GM21786 (cell line): ENCODE measurements at regions not wholly inside any gene's neighbourhood (a gene's known extent, or its start where the extent isn't known, plus 50 kb on each side); places are given as distances from the start of the nearest gene placed in this dataset.
A peak's percentile ranks its signal among the peaks of the same experiment; 100 is the strongest.
"Not testable (repeated sequence)": the region's sequence is repeated elsewhere in the genome, so short reads cannot be mapped to it uniquely, and the experiment has no call there.

Source experiments
- ATAC-seq: cut with Tn5 transposase; IDR thresholded peaks from one replicate; pipeline ENCODE4 v1.9.1; 2021; ENCODE audit not compliant: unreplicated experiment

DNA sequence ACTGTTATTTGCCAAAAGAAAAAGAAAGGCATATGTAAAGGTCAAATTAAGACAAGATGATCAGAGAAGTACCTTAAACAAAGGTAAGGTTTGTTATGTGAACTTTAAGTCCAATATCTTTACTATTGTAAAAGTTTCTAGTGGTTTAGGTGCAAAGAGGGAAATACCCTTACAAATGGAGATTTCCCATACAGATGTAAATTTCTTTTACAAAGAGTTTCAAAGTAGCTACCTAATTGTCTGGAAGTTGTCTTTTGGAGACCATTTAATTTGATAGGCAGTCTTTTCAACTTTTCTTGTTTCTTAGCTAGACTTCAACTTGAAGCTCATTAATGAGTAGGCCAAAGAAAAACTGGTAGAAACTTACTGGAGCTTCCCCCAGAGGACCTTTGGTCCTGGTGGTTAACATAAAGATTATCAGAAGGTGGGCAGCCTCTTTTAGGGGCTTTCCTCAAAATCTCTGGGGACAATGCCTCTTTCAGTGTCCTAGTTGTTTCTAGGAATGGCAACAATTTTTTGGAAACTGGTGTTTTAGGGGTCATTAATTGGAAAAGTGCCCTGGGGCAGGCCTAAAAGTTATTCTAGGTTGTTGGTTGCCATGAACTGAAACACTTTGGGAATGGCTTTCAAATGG is 297.3 kb downstream of the GUCY2F start:
- no peak for ATAC-seq

DNA sequence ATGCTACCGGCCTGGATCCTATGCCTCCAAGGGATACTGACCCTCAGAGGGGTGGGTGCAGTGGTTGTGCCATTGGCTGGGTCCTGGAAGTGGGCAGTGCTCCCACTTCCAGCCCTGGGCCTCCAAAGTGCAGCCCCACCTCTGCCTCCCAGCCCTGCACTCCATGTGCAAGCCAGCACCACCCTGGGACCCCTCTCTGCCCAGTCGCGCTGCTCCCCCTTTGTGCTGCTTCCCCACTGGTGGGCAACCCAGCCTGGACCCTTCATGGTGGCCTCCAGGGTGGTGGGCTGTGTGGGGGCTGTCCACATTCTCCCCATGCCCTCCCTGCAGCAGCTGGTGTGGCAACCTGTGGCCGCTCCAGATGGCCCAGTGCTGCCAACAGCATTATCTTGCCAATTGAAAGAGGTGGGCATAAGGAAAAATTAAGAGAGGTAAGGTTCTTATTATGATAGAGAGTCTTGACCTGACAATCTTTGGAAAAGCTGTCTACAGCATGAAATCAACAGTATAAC is 309.7 kb downstream of the GUCY2F start:
- no peak for ATAC-seq

DNA sequence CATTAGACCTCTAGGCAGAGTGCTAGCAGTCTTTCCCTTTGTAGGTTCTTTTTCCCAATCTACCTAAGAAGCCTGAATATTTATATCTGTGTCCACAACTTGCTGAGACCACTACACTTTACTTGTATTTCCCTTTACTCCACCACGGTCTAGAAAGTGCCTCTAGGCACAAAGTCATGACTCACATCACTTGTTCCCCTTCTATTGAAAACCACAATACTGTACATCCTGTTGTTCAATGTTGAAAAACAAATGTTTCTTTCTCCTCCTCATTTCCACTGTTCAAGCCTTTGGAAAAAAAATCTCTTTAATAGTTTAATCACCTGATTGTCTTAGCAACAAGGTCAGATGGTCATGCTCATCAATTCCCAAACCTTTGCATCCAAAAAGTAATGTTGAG is 326.7 kb downstream of the GUCY2F start:
- no peak for ATAC-seq

DNA sequence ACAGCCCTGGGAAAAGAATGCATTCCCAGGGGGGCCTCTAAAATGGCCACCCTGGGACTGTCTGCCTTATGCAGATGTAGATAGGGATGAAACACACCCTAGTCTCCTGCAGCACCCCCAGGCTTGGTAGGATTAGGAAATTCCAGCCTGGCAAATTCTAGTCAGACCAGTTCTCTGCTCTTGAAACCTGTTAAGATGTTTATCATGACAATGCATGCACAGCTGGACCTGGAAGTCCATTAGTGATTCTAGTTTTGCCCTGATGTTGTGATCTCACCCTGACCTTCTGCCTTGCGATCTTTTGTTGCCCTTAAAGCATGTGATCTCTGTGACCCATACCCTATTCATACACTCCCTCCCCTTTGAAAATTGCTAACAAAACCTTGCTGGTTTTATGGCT is 337.7 kb downstream of the GUCY2F start:
- not testable (repeated sequence) for ATAC-seq

DNA sequence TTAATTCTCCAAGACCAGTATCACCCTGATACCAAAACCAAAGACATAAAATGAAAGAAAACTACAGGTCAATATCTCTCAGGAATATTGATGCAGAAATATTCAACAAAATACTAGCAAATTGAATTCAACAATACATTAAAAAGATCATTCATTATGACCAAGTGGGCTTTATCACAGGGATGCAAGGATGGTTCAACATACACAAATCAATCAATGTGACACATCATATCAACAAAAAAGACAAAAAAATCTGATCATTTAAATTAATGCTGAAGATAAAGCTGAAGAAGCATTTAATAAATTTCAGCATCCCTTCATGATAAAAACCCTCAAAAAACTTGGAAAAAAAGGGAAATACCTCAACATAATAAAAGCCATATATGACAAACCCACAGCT is 341.4 kb downstream of the GUCY2F start:
- no peak for ATAC-seq

DNA sequence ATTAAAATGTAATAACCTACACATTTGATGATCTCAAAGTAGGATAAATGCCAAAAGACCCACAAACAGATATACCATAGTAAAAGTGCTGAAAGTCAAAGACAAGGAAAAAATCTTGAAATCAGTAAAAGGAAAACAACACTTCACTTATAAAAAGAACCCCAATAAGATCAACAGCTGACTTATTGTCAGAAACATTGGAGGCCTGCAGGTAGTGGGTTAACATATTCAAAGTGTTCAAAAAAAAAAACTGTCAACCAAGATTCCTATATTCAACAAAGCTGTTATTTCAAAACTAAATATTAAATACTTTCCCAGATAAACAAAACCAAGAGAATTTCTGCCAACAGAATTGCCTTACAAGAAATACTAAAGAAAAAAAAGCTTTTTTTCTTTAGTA is 347.1 kb downstream of the GUCY2F start:
- no peak for ATAC-seq

DNA sequence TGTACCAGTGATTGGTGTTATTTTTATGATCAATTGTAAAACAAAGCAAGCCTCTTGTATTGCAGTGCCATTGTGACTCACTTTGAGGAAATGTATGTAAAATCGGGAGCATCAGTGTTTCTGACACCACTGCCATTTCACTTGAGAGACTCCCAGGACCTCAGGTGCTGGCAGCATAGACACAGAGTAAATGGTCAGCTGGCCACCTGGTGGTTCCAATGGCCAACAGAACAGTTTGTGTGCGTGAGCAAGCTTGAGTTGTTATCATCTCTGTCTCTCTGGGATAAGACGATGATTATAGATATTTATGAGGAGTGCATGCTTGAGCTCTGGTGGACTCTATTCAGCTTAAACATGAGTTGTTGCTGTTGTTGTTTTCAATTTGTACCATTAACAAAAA is 356.6 kb downstream of the GUCY2F start:
- ATAC-seq: no peak

DNA sequence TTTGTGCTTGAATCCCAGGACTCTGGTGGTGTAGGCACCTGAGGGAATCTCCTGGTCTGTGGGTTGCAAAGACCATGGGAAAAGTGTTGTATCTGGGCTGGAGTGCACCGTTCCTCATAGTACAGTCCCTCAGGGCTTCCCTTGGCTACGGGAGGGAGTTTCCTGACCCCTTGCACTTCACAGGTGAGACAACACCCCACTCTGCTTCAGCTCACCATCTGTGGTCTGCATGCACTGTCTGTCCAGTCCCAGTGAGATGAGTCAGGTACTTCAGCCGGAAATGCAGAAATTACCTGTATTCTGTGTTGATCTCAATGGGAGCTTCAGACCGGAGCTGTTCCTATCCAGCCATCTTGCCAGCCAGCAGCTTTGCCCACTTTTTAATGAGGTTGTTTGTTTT is 353.0 kb upstream of the IRS4 start:
- no peak for ATAC-seq

DNA sequence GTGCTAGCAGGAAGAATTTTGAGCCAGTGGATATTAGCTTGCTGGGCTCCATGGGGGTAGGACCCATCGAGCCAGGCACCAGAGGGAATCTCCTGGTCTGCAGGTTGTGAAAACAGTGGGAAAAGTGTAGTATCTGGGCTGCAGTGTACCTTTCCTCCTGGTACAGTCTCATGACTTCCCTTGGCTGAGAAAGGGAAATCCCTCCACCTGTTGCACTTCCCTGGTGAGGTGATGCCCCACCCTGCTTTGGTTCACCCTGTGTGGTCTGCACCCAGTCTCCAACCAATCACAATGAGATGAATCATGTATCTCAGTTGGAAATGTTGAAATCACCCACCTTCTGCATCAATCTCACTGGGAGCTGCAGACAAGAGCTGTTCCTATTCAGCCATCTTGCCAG is 341.4 kb upstream of the IRS4 start:
- no peak for ATAC-seq

DNA sequence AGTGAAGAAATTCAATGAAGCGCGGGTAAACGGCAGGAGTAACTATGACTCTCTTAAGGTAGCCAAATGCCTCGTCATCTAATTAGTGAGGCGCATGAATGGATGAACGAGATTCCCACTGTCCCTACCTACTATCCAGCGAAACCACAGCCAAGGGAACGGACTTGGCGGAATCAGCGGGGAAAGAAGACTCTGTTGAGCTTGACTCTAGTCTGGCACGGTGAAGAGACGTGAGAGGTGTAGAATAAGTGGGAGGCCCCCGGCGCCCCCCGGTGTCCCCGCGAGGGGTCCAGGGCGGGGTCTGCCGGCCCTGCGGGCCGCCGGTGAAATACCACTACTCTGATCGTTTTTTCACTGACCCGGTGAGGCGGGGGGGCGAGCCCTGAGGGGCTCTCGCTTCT is 317.8 kb upstream of the IRS4 start:
- not testable (repeated sequence) for ATAC-seq

DNA sequence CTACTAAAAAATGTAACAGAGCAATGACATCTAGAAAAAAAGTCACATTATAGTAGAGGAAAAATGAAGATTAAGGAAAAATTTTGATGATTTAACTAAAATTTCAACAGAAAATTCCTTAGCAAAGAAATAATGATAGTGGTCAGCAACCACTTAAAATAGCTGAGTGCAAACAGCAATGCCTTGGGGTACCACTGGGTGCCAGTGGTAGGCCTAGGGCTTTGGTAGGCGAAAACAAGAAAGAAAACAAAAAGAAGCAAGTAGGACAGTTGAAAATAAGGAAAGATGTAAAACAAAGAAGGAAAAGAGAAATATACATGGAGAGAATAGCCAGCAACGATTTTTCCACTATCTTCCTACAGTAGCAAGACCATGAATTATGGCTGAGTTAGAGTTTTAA is 313.5 kb upstream of the IRS4 start:
- no peak for ATAC-seq

DNA sequence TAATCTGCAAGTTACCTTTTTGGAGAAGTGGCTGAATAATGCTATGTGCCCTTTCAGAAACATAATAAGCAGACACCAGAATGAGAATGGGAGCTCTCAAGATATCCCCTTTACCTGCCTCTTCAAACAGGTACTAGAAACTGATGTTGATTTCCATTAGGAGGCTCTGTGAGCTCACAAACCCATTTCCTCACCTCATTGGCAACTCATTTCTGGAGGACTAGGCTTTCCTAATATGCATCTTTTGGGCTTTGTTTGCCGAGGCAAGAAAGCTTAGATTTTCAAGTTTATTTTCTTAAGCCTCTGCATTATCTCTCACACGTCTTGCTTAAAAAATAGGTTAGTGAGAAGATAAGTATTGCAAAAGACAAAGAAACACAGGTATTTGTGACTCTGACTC is 313.1 kb upstream of the IRS4 start:
- ATAC-seq: no peak

DNA sequence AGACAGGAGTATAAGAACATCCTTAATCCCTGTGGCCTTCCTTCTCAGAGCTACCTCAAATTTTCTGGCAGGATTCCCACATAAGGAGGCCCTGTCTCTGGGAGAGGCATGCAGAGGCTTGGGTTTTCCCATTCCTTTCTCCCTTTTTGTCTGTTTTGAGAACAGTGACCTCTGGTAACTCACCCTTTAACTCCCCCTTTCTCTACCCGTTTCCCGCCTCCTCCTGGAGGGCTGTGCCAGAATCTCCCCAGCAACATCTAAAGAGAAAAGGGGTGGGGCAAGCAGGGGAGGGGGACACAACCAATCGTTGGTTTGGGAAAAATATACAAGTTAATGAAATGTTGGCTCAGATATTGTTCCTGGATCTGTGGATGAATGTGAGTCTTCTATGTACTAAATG is 303.7 kb upstream of the IRS4 start:
- ATAC-seq: no peak

DNA sequence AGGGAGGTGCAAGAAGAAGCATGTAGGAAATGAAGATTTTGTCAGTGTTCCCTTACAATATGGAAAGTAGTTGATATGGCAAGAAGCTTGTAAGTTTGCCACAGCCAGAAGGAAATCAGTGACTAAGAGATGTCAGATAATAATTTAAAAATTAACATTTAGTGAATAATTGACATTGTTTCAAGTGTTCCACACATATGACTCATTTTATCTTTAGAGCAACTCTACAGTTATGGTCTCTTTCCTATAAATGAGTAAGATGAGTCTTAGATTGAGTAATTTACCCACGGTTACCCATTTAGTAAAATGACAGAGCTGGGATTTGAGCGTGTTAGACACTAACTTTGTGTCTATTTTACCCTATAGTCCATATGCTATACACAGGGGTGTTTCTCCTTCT is 300.3 kb upstream of the IRS4 start:
- peak; percentile 80 for ATAC-seq

DNA sequence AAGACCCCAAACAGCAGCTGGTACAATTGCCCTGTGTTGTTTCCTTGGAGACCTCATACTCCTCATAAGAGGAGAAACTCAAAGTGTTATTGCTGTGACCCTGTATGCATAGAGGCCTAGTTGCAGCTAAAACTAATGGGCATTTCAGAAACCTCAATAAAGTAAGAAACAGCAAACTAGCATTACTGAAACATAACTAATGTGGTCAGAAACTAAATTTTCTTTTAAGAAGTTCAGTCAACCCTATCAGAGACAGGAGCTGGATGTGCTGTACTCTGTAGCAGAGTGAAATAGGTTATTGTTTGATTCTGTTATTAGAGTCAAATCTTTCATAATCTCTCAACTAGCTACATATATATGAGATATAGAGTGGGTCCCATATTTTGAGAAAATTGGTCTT is 257.5 kb upstream of the IRS4 start:
- ATAC-seq: peak; percentile 43

DNA sequence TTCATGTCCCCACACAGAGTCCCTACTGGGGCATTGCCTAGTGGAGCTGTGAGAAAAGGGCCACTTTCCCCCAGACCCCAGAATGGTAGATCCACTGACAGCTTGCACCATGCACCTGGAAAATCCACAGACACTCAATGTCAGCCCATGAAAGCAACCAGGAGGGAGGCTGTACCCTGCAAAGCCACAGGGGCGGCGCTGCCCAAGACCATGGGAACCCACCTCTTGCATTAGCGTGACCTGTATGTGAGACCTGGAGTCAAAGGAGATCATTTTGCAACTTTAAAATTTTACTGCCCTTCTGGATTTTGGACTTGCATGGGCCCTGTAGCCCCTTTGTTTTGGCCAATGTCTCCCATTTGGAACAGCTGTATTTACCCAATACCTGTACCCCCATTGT is 236.5 kb upstream of the IRS4 start:
- ATAC-seq: not testable (repeated sequence)

DNA sequence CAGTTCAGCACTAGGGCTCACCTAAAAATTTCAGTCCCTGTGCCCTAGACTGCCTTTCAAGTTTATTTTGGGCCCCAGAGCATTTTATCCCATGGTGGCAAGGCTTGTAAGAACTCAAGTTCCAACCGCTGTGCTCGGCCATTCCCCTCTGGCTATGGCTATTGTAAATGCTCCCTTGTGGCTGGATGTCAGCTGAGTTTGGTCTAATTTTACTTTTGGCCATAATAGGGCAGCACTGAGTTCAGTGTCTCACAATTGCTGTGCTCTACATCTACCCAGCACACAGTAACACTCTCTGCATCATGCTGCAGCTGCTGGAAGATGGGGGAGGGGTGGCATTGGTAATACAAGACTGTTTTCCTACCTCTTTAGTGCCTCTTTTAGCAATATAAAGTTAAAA is 210.8 kb upstream of the IRS4 start:
- ATAC-seq: no peak

DNA sequence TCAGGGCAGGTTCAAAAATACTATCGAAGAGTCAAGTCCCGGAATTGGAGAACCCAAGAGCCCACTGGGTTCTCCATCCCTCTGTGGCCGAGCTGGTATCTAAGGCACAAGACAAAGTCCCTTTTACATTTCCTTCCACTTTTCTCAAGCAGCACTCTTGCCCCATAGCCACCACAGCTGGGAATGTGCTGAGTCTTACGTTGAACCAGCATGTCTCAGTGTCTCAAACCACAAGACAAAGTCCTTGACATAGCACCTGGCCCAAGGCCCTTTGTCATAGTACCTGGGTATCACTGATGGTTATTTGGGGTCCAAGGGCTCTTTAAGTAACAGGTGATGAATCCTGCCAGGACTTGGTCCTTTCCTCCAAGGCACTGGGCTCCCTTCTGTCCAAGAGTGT is 210.2 kb upstream of the IRS4 start:
- no peak for ATAC-seq

DNA sequence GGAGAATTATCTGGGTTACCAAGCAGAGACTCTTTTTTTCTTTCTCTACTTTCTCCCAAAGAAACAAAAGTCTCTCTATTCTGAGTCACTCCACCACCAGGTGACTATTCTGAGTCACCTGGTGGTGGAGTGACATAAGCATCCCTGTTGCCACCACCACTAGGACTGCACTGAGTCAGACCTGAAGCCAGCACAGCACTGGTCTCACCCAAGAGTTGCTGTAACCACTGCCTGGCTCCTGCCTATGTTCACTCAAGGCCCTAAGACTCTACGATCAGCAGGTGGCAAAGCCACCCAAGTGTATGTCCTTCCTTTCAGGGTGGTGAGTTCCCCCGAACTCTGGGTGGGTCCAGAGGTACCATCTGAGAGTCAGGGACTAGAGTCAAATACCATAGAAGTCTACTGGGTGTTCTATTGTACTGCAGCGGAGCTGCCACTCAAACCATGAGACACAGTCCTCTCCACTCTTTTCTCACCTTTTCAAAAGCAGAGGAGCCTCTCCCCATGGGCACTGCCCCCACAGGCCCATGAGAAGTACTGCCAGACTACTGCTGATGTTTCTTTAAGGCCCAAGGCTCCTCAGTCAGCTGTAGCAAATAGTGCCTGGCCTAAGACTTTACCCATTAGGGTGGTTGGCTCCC is 209.6 kb upstream of the IRS4 start:
- ATAC-seq: no peak

DNA sequence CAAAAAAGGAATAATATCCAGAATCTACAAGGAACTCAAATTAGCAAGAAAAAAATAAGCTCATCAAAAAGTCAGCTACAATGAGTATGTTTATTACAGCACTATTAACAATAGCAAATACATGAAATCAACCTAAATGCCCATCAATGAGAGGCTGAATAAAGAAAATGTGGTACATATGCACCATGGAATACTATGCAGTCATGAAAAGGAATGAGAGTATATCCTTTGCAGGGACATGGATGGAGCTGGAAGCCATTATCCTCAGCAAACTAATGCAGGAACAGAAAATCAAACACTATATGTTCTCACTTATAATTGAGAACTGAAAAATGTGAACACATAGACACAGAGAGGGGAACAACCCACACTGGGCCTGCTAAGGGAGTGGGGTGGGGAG is 178.4 kb upstream of the IRS4 start:
- ATAC-seq: no peak

DNA sequence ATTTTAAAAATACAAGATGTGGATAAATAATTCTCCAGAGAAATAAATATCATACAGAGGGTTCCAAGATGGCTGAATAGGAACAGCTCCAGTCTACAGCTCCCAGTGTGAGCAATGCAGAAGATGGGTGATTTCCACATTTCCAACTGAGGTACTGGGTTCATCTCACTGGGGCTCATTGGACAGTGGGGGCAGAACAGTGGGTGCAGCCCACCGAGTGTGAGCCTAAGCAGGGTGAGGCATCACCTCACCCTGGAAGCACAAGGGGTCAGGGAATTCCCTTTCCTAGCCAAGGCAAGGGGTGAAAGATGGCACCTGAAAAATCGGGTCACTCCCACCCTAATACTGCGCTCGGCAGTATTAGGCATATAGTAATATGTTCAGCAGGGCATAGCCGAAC is 167.5 kb upstream of the IRS4 start:
- ATAC-seq: not testable (repeated sequence)

DNA sequence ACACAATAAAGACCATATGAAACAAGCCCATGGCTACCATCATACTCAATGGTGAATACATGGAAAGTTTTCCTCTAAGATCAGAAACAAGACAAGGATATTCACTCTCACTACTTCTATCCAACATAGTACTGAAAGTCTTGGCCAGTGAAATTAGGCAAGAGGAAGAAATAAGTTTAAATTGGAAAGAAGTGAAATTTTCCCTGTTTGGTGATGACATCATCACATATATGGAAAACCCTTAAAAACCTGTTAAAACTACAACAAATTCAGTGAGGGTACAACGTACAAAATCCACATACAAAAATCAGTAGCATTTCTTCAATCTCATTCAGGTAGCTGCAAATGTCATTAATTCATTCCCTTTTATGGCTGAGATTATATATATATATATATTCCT is 164.0 kb upstream of the IRS4 start:
- ATAC-seq: no peak

DNA sequence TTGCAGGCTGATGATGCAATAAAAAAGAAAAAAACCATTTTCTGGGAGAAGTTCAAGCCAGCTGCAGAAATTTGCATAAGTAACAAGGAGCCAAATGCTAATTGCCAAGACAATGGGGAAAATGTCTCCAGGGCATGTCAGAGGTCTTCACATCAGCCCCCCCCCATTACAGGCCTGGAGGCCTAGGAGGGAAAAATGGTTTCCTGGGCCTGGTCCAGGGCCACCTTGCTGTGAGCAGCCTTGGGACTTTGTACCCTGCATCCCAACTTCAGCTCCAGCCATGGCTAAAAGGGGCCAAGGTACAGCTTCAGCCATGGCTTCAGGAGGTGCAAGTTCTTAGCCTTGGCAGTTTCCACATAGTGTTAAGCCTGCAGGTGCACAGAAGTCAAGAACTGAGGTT is 160.0 kb upstream of the IRS4 start:
- ATAC-seq: not testable (repeated sequence)
